ENCODE measurements at regions not wholly inside any gene's neighbourhood (a gene's known extent, or its start where the extent isn't known, plus 50 kb on each side); places are given as distances from the start of the nearest gene placed in this dataset.
"Not testable (repeated sequence)": the region's sequence is repeated elsewhere in the genome, so short reads cannot be mapped to it uniquely, and the experiment has no call there.

GRCh38 chr3:191922570-191922969 lies 461.6 kb downstream of the PYDC2 start:
- Histone ChIP-seq H3K4me2 (ENCODE audit: low read length) (no peak overlapping the region), H3K36me3 (ENCODE audit: insufficient read depth, low read length) (no peaks in the 10 kb centered on the region), H3K4me1 (ENCODE audit: insufficient read depth, low read length) (no peaks in the 10 kb centered on the region), H3K9ac (ENCODE audit: low read length) (no peak overlapping the region), H3K27me3 (ENCODE audit: insufficient read depth, low read length) (no peaks in the 10 kb centered on the region), H3K4me3 (ENCODE audit: insufficient read depth, low read depth, low read length) (no peak overlapping the region), H3K27ac (ENCODE audit: low read depth, low read length) (no peak overlapping the region), H3K79me2 (ENCODE audit: insufficient read depth, low read length) (no peaks in the 10 kb centered on the region), H2AFZ (ENCODE audit: low read depth, low read length) (no peak overlapping the region), H4K20me1 (ENCODE audit: insufficient read depth, low read length) (no peaks in the 10 kb centered on the region), H3K9me3 (ENCODE audit: insufficient read depth, low read depth, low read length) (no peaks in the 10 kb centered on the region)
- DNase-seq (ENCODE audit: low read depth) (no peak), FAIRE-seq (no peak)
- TF ChIP-seq CTCF (IDR thresholded peaks at IDR 0.05; ENCODE audit: insufficient read depth, low read depth, low read length) = no peak
- no peak for TF ChIP-seq EZH2 (IDR thresholded peaks at IDR 0.05; ENCODE audit: insufficient read depth, low read length)
- no peaks in the 10 kb centered on the region for H3K9me3 Mint-ChIP-seq (ENCODE audit: unreplicated experiment)
- H3K4me1 Mint-ChIP-seq (ENCODE audit: low read depth, unreplicated experiment) = peaks cover 5% of the 10 kb centered on the region
- H3K27ac Mint-ChIP-seq (ENCODE audit: unreplicated experiment) = no peak overlapping the region
- H3K27me3 Mint-ChIP-seq (ENCODE audit: low read depth, unreplicated experiment) = no peaks in the 10 kb centered on the region
- H3K36me3 Mint-ChIP-seq (ENCODE audit: low read depth, unreplicated experiment) = no peaks in the 10 kb centered on the region
- no peak overlapping the region for H3K4me3 Mint-ChIP-seq (ENCODE audit: unreplicated experiment)

GRCh38 chr3:191927183-191927817 lies 466.3 kb downstream of the PYDC2 start:
- H3K27me3 Mint-ChIP-seq (ENCODE audit: low read depth, unreplicated experiment); H3K79me2 ChIP-seq (ENCODE audit: insufficient read depth, low read length); H3K9me3 Mint-ChIP-seq (ENCODE audit: unreplicated experiment); H3K27ac ChIP-seq (ENCODE audit: low read depth, low read length); H4K20me1 ChIP-seq (ENCODE audit: insufficient read depth, low read length); DNase-seq (ENCODE audit: low read depth); H3K4me3 Mint-ChIP-seq (ENCODE audit: unreplicated experiment); H3K4me2 ChIP-seq (ENCODE audit: low read length); FAIRE-seq; H3K36me3 ChIP-seq (ENCODE audit: insufficient read depth, low read length); H3K27me3 ChIP-seq (ENCODE audit: insufficient read depth, low read length); H3K27ac Mint-ChIP-seq (ENCODE audit: unreplicated experiment); H2AFZ ChIP-seq (ENCODE audit: low read depth, low read length); H3K9me3 ChIP-seq (ENCODE audit: insufficient read depth, low read depth, low read length); H3K4me3 ChIP-seq (ENCODE audit: insufficient read depth, low read depth, low read length); H3K4me1 ChIP-seq (ENCODE audit: insufficient read depth, low read length); H3K9ac ChIP-seq (ENCODE audit: low read length); H3K36me3 Mint-ChIP-seq (ENCODE audit: low read depth, unreplicated experiment): not testable (repeated sequence)
- H3K4me1 Mint-ChIP-seq (ENCODE audit: low read depth, unreplicated experiment) = peaks cover 19% of the 10 kb centered on the region

- H2AFZ ChIP-seq (ENCODE audit: low read depth, low read length); H3K79me2 ChIP-seq (ENCODE audit: insufficient read depth, low read length); H3K4me1 ChIP-seq (ENCODE audit: insufficient read depth, low read length); H3K9ac ChIP-seq (ENCODE audit: low read length); H3K27ac Mint-ChIP-seq (ENCODE audit: unreplicated experiment); DNase-seq (ENCODE audit: low read depth); H3K4me3 Mint-ChIP-seq (ENCODE audit: unreplicated experiment); H3K27me3 ChIP-seq (ENCODE audit: insufficient read depth, low read length); H3K4me3 ChIP-seq (ENCODE audit: insufficient read depth, low read depth, low read length); H3K36me3 Mint-ChIP-seq (ENCODE audit: low read depth, unreplicated experiment); H3K27me3 Mint-ChIP-seq (ENCODE audit: low read depth, unreplicated experiment); FAIRE-seq; H3K4me2 ChIP-seq (ENCODE audit: low read length); H3K9me3 Mint-ChIP-seq (ENCODE audit: unreplicated experiment); H3K9me3 ChIP-seq (ENCODE audit: insufficient read depth, low read depth, low read length); H3K27ac ChIP-seq (ENCODE audit: low read depth, low read length); H4K20me1 ChIP-seq (ENCODE audit: insufficient read depth, low read length); H3K36me3 ChIP-seq (ENCODE audit: insufficient read depth, low read length): not testable (repeated sequence)
- H3K4me1 Mint-ChIP-seq (ENCODE audit: low read depth, unreplicated experiment) = peaks cover 19% of the 10 kb centered on the region
These were observed 467.0 kb downstream of the PYDC2 start for GRCh38 chr3:191927998-191928397.
